Liver (tissue), 8 donors: ENCODE measurements at regions not wholly inside any gene's neighbourhood (a gene's known extent, or its start where the extent isn't known, plus 50 kb on each side); places are given as distances from the start of the nearest gene placed in this dataset.

Experiments used
- DNase-seq: peaks from one replicate; pipeline ENCODE4 v3.0.0-alpha.2; 2017; ENCODE audit warnings: low spot score
- H3K27ac ChIP-seq, 2 donors: one replicate each; pipeline ENCODE4 v1.7.0; 2013; ENCODE audit warnings: inconsistent platforms in 2 of 2, low read length in 2 of 2, control low read depth in 1 of 2, low read depth in 1 of 2, mild to moderate bottlenecking in 1 of 2
- H3K27me3 ChIP-seq, 4 donors: one replicate each; pipeline versions ENCODE4 v1.6.1 to v1.7.0; 2013; ENCODE audit warnings: low read length in 3 of 4, inconsistent platforms in 1 of 4, mild to moderate bottlenecking in 1 of 4, moderate library complexity in 1 of 4; ENCODE audit not compliant: control insufficient read depth in 4 of 4, insufficient read depth in 4 of 4
- H3K36me3 ChIP-seq, 4 donors: one replicate each; pipeline versions ENCODE4 v1.6.1 to v1.7.0; 2013; ENCODE audit warnings: low read length in 3 of 4, mild to moderate bottlenecking in 3 of 4, low read depth in 1 of 4, moderate library complexity in 1 of 4; ENCODE audit not compliant: control insufficient read depth in 4 of 4, insufficient read depth in 3 of 4
- H3K4me1 ChIP-seq, 4 donors: one replicate each; pipeline versions ENCODE4 v1.6.1 to v1.7.0; 2013; ENCODE audit warnings: low read length in 3 of 4, mild to moderate bottlenecking in 3 of 4, moderate library complexity in 1 of 4; ENCODE audit not compliant: control insufficient read depth in 4 of 4, insufficient read depth in 4 of 4
- H3K4me3 ChIP-seq, 3 donors: one replicate each; pipeline versions ENCODE4 v1.6.1 to v1.7.0; 2013; ENCODE audit warnings: low read length in 3 of 3, control low read depth in 1 of 3, low read depth in 1 of 3, mild to moderate bottlenecking in 1 of 3
- H3K9ac ChIP-seq, 2 donors: one replicate each; pipeline ENCODE4 v1.7.0; 2013; ENCODE audit warnings: low read length in 2 of 2, mild to moderate bottlenecking in 2 of 2, moderate library complexity in 2 of 2, control low read depth in 1 of 2, low read depth in 1 of 2
- H3K9me3 ChIP-seq, 4 donors: one replicate each; pipeline versions ENCODE4 v1.6.1 to v1.7.0; 2013; ENCODE audit warnings: low read length in 3 of 4; ENCODE audit not compliant: control insufficient read depth in 4 of 4
- CTCF ChIP-seq: fragments of 150-350 bp; IDR thresholded peaks from 2 replicates; pipeline ENCODE4 v1.5.1; 2017; ENCODE audit warnings: improper control_type of control experiment, low read depth, low read length; ENCODE audit not compliant: missing input control
- EGR1 ChIP-seq, 2 donors: IDR thresholded peaks; 2 replicates each; pipeline ENCODE4 v1.6.1; 2016 to 2018; ENCODE audit warnings: antibody characterized with exemption in 2 of 2, low read depth in 2 of 2
- FOXA1 ChIP-seq: IDR thresholded peaks from 2 replicates; pipeline ENCODE4 v1.6.1; 2016; ENCODE audit warnings: antibody characterized with exemption
- FOXA2 ChIP-seq: IDR thresholded peaks from 2 replicates; pipeline ENCODE4 v1.6.1; 2016; ENCODE audit warnings: antibody characterized with exemption
- GABPA ChIP-seq, 2 donors: IDR thresholded peaks in 1 of 2; conservative IDR thresholded peaks in 1 of 2; 2 replicates each; pipeline ENCODE4 v1.6.1; 2016; ENCODE audit warnings: antibody characterized with exemption in 2 of 2, mild to moderate bottlenecking in 1 of 2, moderate library complexity in 1 of 2
- HNF4A ChIP-seq, 2 donors: conservative IDR thresholded peaks; 2 replicates each; pipeline ENCODE4 v1.6.1; 2016; ENCODE audit warnings: antibody characterized with exemption in 2 of 2, mild to moderate bottlenecking in 2 of 2
- JUND ChIP-seq, 2 donors: IDR thresholded peaks; 2 replicates each; pipeline ENCODE4 v1.6.1; 2016; ENCODE audit warnings: antibody characterized with exemption in 2 of 2
- MAX ChIP-seq: IDR thresholded peaks from 2 replicates; pipeline ENCODE4 v1.6.1; 2016; ENCODE audit warnings: antibody characterized with exemption
- NR2F2 ChIP-seq: IDR thresholded peaks from 2 replicates; pipeline ENCODE4 v1.6.1; 2016; ENCODE audit warnings: antibody characterized with exemption
- RAD21 ChIP-seq, 2 donors: IDR thresholded peaks; 2 replicates each; pipeline ENCODE4 v1.6.1; 2016; ENCODE audit warnings: antibody characterized with exemption in 2 of 2, mild to moderate bottlenecking in 2 of 2
- REST ChIP-seq: IDR thresholded peaks from 2 replicates; pipeline ENCODE4 v1.6.1; 2016; ENCODE audit warnings: antibody characterized with exemption, mild to moderate bottlenecking
- RXRA ChIP-seq, 2 donors: IDR thresholded peaks; 2 replicates each; pipeline ENCODE4 v1.6.1; 2017 to 2018; ENCODE audit warnings: antibody characterized with exemption in 2 of 2, mild to moderate bottlenecking in 1 of 2
- SP1 ChIP-seq: IDR thresholded peaks from 2 replicates; pipeline ENCODE4 v1.6.1; 2018; ENCODE audit warnings: antibody characterized with exemption, mild to moderate bottlenecking
- TAF1 ChIP-seq: conservative IDR thresholded peaks from 2 replicates; pipeline ENCODE4 v1.6.1; 2016; ENCODE audit warnings: antibody characterized with exemption, mild to moderate bottlenecking
- YY1 ChIP-seq: IDR thresholded peaks from 2 replicates; pipeline ENCODE4 v1.6.1; 2016; ENCODE audit warnings: antibody characterized with exemption, mild to moderate bottlenecking
- WGBS: extraction: QIAGEN DNeasy Blood & Tissue Kit; methylation state at CpG from one replicate; pipeline ENCODE4 v1.1.7; 2013; 5-methylcytosine and 5-hydroxymethylcytosine counted together
- TF ChIP-seq, protein P1 (sequence below): IDR thresholded peaks from 2 replicates; pipeline ENCODE4 v1.6.1; 2016; ENCODE audit warnings: antibody characterized with exemption
- TF ChIP-seq, protein P2 (sequence below): IDR thresholded peaks from 2 replicates; pipeline ENCODE4 v1.6.1; 2016; ENCODE audit warnings: antibody characterized with exemption
- donor health status: healthy.
- donor health status: healthy.
- donor health status: healthy.
- donor health status: healthy.
- donor health status: healthy.

GRCh38 chr16:73166441-73166851, 118.5 kb upstream of the ZFHX3 start:
- H3K9me3 ChIP-seq = no peaks in the 10 kb centered on the region
- no peaks in the 10 kb centered on the region for H3K36me3 ChIP-seq
- H3K9ac ChIP-seq = no peak overlapping the region
- no peak overlapping the region for H3K27ac ChIP-seq
- WGBS = 57% methylated on average over 5 of the region's 5 CpGs
- no peaks in the 10 kb centered on the region for H3K27me3 ChIP-seq
- H3K4me1 ChIP-seq = peaks cover 0 to 8% (median 4%) of the 10 kb centered on the region in 4 donors
- no peak for DNase-seq
- TF ChIP-seq RAD21 (IDR thresholded peaks at IDR 0.05) (no peak), TAF1 (no peak), YY1 (no peak), HNF4A (conservative IDR thresholded peaks at IDR 0.05) (no peak), FOXA1 (no peak), EGR1 (IDR thresholded peaks at IDR 0.05; ENCODE audit: low read depth in 2 of 2) (no peak)
- TF ChIP-seq, protein P1, sequence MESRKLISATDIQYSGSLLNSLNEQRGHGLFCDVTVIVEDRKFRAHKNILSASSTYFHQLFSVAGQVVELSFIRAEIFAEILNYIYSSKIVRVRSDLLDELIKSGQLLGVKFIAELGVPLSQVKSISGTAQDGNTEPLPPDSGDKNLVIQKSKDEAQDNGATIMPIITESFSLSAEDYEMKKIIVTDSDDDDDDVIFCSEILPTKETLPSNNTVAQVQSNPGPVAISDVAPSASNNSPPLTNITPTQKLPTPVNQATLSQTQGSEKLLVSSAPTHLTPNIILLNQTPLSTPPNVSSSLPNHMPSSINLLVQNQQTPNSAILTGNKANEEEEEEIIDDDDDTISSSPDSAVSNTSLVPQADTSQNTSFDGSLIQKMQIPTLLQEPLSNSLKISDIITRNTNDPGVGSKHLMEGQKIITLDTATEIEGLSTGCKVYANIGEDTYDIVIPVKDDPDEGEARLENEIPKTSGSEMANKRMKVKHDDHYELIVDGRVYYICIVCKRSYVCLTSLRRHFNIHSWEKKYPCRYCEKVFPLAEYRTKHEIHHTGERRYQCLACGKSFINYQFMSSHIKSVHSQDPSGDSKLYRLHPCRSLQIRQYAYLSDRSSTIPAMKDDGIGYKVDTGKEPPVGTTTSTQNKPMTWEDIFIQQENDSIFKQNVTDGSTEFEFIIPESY = no peak
- no peak overlapping the region for H3K4me3 ChIP-seq

GRCh38 chr16:73163238-73163815, 115.4 kb upstream of the ZFHX3 start:
- H3K36me3 ChIP-seq = no peaks in the 10 kb centered on the region
- DNase-seq = no peak

DNA sequence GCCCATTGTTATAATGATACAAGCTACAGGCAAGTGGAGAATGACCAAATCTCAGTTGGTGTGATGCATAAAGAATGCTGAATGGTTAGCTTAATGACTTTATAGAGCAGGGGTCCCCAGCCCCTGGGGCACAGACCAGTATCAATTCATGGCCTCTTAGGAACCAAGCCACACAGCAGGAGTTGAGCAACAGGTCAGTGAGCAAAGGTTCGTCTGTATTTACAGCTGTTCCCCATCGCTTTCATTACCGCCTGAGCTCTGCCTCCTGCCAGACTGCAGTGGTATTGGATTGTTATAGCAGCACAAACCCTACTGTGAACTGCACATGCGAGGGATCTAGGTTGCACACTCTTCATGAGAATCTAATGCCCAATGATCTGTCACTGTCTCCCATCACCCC, 114.0 kb upstream of the ZFHX3 start:
- Histone ChIP-seq H3K9ac (no peak overlapping the region), H3K4me1 (peaks cover 0 to 8% (median 4%) of the 10 kb centered on the region in 4 donors), H3K4me3 (no peak overlapping the region), H3K9me3 (no peaks in the 10 kb centered on the region), H3K27ac (no peak overlapping the region), H3K27me3 (no peaks in the 10 kb centered on the region), H3K36me3 (no peaks in the 10 kb centered on the region)
- 38% methylated on average over 4 of the region's 4 CpGs for WGBS
- no peak for DNase-seq
- TF ChIP-seq FOXA1 = peak; percentile 45
- TF ChIP-seq NR2F2 = peak; percentile 35
- peak; percentile 34 for TF ChIP-seq CTCF
- TF ChIP-seq FOXA2 = peak; percentile 72
- peak; percentile 57 for TF ChIP-seq MAX
- no peak for TF ChIP-seq GABPA (IDR thresholded peaks at IDR 0.05 in 1 of 2, conservative IDR thresholded peaks at IDR 0.05 in 1 of 2)
- peak; percentile 75 to 83 for TF ChIP-seq RAD21 (IDR thresholded peaks at IDR 0.05)
- TF ChIP-seq REST = peak; percentile 19
- TF ChIP-seq TAF1 = no peak
- TF ChIP-seq JUND (IDR thresholded peaks at IDR 0.05) = no peak
- TF ChIP-seq, protein P1 = no peak
- peak in 1 of 2 donors; percentile 28 for TF ChIP-seq EGR1 (IDR thresholded peaks at IDR 0.05; ENCODE audit: low read depth in 2 of 2)
- peak; percentile 74 for TF ChIP-seq YY1
- TF ChIP-seq RXRA (IDR thresholded peaks at IDR 0.05) = peak; percentile 78 to 85
- TF ChIP-seq, protein P2, sequence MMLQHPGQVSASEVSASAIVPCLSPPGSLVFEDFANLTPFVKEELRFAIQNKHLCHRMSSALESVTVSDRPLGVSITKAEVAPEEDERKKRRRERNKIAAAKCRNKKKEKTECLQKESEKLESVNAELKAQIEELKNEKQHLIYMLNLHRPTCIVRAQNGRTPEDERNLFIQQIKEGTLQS = no peak
- TF ChIP-seq SP1 = peak; percentile 55

More at GRCh38 chr16:73163238-73163815, 115.4 kb upstream of the ZFHX3 start:
- TF ChIP-seq NR2F2 (peak; percentile 75), TAF1 (no peak), RAD21 (IDR thresholded peaks at IDR 0.05) (peak in 1 of 2 donors; percentile 9), RXRA (IDR thresholded peaks at IDR 0.05) (peak in 1 of 2 donors; percentile 36)
- no peaks in the 10 kb centered on the region for H3K9me3 ChIP-seq
- 37% methylated on average over 5 of the region's 5 CpGs for WGBS
- H3K27me3 ChIP-seq = no peaks in the 10 kb centered on the region
- H3K9ac ChIP-seq = no peak overlapping the region
- no peak overlapping the region for H3K27ac ChIP-seq
- H3K4me1 ChIP-seq = peaks cover 0 to 8% (median 4%) of the 10 kb centered on the region in 4 donors
- H3K4me3 ChIP-seq = no peak overlapping the region
